Upper lobe of right lung (tissue), 1 donor: ENCODE measurements at regions not wholly inside any gene's neighbourhood (a gene's known extent, or its start where the extent isn't known, plus 50 kb on each side); places are given as distances from the start of the nearest gene placed in this dataset.
A peak's percentile ranks its signal among the peaks of the same experiment; 100 is the strongest.

ENCODE experiments used
- ATAC-seq: fragments of 200-7000 bp; cut with Tn5 transposase; one replicate; pipeline ENCODE4 v1.9.1; 2020; ENCODE audit warnings: mild to moderate bottlenecking, moderate library complexity
- DNase-seq: peaks from one replicate; pipeline ENCODE4 v3.0.0-alpha.2; 2020
- H3K27ac ChIP-seq: fragments of 200-600 bp; one replicate; pipeline ENCODE4 v1.8.0; 2022
- H3K27me3 ChIP-seq: fragments of 200-600 bp; one replicate; pipeline ENCODE4 v1.8.0; 2022; ENCODE audit warnings: mild to moderate bottlenecking
- H3K36me3 ChIP-seq: fragments of 200-600 bp; one replicate; pipeline ENCODE4 v1.8.0; 2022
- H3K4me1 ChIP-seq: fragments of 200-600 bp; one replicate; pipeline ENCODE4 v1.8.0; 2022
- H3K4me3 ChIP-seq: fragments of 200-600 bp; one replicate; pipeline ENCODE4 v1.8.0; 2022; ENCODE audit warnings: mild to moderate bottlenecking
- H3K9me3 ChIP-seq: fragments of 200-600 bp; one replicate; pipeline ENCODE4 v1.8.0; 2022
- CTCF ChIP-seq: fragments of 200-600 bp; IDR thresholded peaks from one replicate; pipeline ENCODE4 v1.8.0; 2022; ENCODE audit warnings: antibody characterized with exemption
- intact Hi-C: fragments of 100-400 bp; cut with DNase I; formaldehyde crosslinking; loops from one replicate; pipeline ENCODE4 v1.11.0; 2022
- donor health status: DM: no; HTN: yes; CAD: no; lungs with severe emphysema.

DNA sequence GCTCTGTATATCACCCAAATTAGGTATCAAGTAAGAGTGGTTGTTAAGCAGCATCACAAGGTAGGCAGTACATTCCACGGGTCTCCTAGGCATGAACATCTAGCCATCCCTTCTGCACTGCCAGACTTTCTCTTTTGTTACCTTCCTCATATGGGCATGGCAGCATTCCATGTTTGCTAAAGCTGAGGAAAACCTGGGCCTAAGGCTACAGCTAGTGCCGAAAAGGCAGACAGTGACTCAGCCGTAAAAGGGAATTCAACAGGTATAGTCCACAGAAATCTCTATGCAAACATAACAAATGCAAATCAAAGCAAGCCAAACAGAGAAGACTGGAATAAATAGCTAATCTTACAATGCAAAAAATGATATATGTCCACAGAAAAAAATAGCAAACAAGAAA, 645.4 kb downstream of the ZBBX start:
- no peak for TF ChIP-seq CTCF
- ATAC-seq (no peak), DNase-seq (no peak)
- intact Hi-C loops = no loop called here
- Histone ChIP-seq H3K4me1 (no peaks in the 10 kb centered on the region), H3K4me3 (no peak overlapping the region), H3K27me3 (no peaks in the 10 kb centered on the region), H3K9me3 (no peaks in the 10 kb centered on the region), H3K27ac (no peak overlapping the region), H3K36me3 (no peaks in the 10 kb centered on the region)

GRCh38 chr3:166731701-166732100, 648.4 kb downstream of the ZBBX start:
- Histone ChIP-seq H3K9me3 (no peaks in the 10 kb centered on the region), H3K27ac (no peak overlapping the region), H3K4me1 (no peaks in the 10 kb centered on the region), H3K4me3 (no peak overlapping the region), H3K27me3 (no peaks in the 10 kb centered on the region), H3K36me3 (no peaks in the 10 kb centered on the region)
- no peak for TF ChIP-seq CTCF
- intact Hi-C loops = no loop called here
- DNase-seq (no peak), ATAC-seq (no peak)

GRCh38 chr3:166721466-166721865, 658.6 kb downstream of the ZBBX start:
- Histone ChIP-seq H3K36me3 (no peaks in the 10 kb centered on the region), H3K27me3 (no peaks in the 10 kb centered on the region), H3K27ac (no peak overlapping the region), H3K4me1 (no peaks in the 10 kb centered on the region), H3K4me3 (no peak overlapping the region), H3K9me3 (no peaks in the 10 kb centered on the region)
- DNase-seq = no peak
- no peak for ATAC-seq
- no peak for TF ChIP-seq CTCF
- intact Hi-C loops = no loop called here

DNA sequence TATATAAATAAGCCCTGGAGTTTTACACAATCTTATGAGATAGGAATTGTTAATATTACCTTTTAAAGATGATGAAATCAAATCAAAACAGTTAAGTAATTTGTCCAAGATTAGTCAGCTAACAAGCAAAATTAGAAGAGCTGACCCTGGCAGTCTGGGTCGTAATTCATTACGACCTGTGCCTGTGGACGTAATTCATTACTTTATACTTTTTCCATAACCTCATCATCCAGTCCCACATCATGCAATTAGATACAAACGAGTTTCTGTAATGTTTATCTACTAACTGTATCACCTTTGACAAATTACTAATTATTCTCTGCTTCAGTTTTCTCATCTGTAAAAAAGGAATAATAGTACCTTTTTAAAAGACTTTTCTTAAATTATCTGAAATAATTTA, 665.9 kb downstream of the ZBBX start:
- Histone ChIP-seq H3K27me3 (no peaks in the 10 kb centered on the region), H3K27ac (no peak overlapping the region), H3K4me3 (no peak overlapping the region), H3K4me1 (no peaks in the 10 kb centered on the region), H3K9me3 (no peaks in the 10 kb centered on the region), H3K36me3 (no peaks in the 10 kb centered on the region)
- ATAC-seq (no peak), DNase-seq (no peak)
- no peak for TF ChIP-seq CTCF
- intact Hi-C loops = no loop called here

- DNase-seq (no peak), ATAC-seq (peak; percentile 35)
- Histone ChIP-seq H3K27ac (no peak overlapping the region), H3K4me3 (no peak overlapping the region), H3K9me3 (no peaks in the 10 kb centered on the region), H3K36me3 (no peaks in the 10 kb centered on the region), H3K27me3 (no peaks in the 10 kb centered on the region), H3K4me1 (no peaks in the 10 kb centered on the region)
- no peak for TF ChIP-seq CTCF
- intact Hi-C loops = no loop called here
Observed at GRCh38 chr3:166713787-166714186, 666.3 kb downstream of the ZBBX start.

GRCh38 chr3:166706094-166706493, 674.0 kb downstream of the ZBBX start:
- H3K4me1 ChIP-seq = no peaks in the 10 kb centered on the region
- intact Hi-C loops = no loop called here
- H3K27ac ChIP-seq = no peak overlapping the region
- ATAC-seq (no peak), DNase-seq (no peak)
- no peak for TF ChIP-seq CTCF
- H3K9me3 ChIP-seq = no peaks in the 10 kb centered on the region
- no peaks in the 10 kb centered on the region for H3K27me3 ChIP-seq
- no peaks in the 10 kb centered on the region for H3K36me3 ChIP-seq
- no peak overlapping the region for H3K4me3 ChIP-seq
